Nephron (organoid): ENCODE measurements at regions not wholly inside any gene's neighbourhood (a gene's known extent, or its start where the extent isn't known, plus 50 kb on each side); places are given as distances from the start of the nearest gene placed in this dataset.

ENCODE experiments used
- H3K27ac Mint-ChIP-seq, 3 experiments: 2 replicates each; pipeline ENCODE4 v1.8.0; 2020; ENCODE audit warnings: mixed read lengths in 3 of 3, mild to moderate bottlenecking in 2 of 3, moderate library complexity in 1 of 3
- H3K27me3 Mint-ChIP-seq: 2 replicates; pipeline ENCODE4 v1.8.0; 2021; ENCODE audit warnings: low read depth, mild to moderate bottlenecking, moderate library complexity, mixed read lengths
- H3K36me3 Mint-ChIP-seq: 2 replicates; pipeline ENCODE4 v1.8.0; 2020; ENCODE audit warnings: low read depth, mixed read lengths
- H3K4me1 Mint-ChIP-seq: 2 replicates; pipeline ENCODE4 v1.8.0; 2020; ENCODE audit warnings: mixed read lengths
- H3K4me3 Mint-ChIP-seq, 3 experiments: 2 replicates each; pipeline ENCODE4 v1.8.0; 2020; ENCODE audit warnings: mild to moderate bottlenecking in 3 of 3, mixed read lengths in 3 of 3, moderate library complexity in 2 of 3
- H3K9me3 Mint-ChIP-seq: 2 replicates; pipeline ENCODE4 v1.8.0; 2020; ENCODE audit warnings: mixed read lengths
- CTCF ChIP-seq, 3 experiments: fragments of 200-600 bp; sonication (generic); IDR thresholded peaks; one replicate each; pipeline ENCODE4 v1.5.0; 2021; ENCODE audit warnings: antibody characterized with exemption in 3 of 3; ENCODE audit not compliant: unreplicated experiment in 3 of 3

- H3K27me3 Mint-ChIP-seq = peaks cover 6% of the 10 kb centered on the region
- H3K36me3 Mint-ChIP-seq = no peaks in the 10 kb centered on the region
- no peaks in the 10 kb centered on the region for H3K4me1 Mint-ChIP-seq
- no peak overlapping the region for H3K27ac Mint-ChIP-seq
- no peak for TF ChIP-seq CTCF (IDR thresholded peaks at IDR 0.05; ENCODE audit: unreplicated experiment in 3 of 3)
- no peak overlapping the region for H3K4me3 Mint-ChIP-seq
- H3K9me3 Mint-ChIP-seq = peaks cover 14% of the 10 kb centered on the region
Measured at GRCh38 chrX:42054256-42054655, 130.9 kb upstream of the CASK start.

GRCh38 chrX:42050345-42050744 is 127.0 kb upstream of the CASK start:
- peaks cover 3% of the 10 kb centered on the region for H3K27me3 Mint-ChIP-seq
- no peak for TF ChIP-seq CTCF (IDR thresholded peaks at IDR 0.05; ENCODE audit: unreplicated experiment in 3 of 3)
- no peak overlapping the region for H3K27ac Mint-ChIP-seq
- no peaks in the 10 kb centered on the region for H3K4me1 Mint-ChIP-seq
- peaks cover 18% of the 10 kb centered on the region for H3K9me3 Mint-ChIP-seq
- H3K36me3 Mint-ChIP-seq = no peaks in the 10 kb centered on the region
- H3K4me3 Mint-ChIP-seq = no peak overlapping the region

GRCh38 chrX:42047886-42048285 is 124.5 kb upstream of the CASK start:
- Mint-ChIP-seq H3K4me3 (no peak overlapping the region), H3K36me3 (no peaks in the 10 kb centered on the region), H3K27ac (no peak overlapping the region), H3K9me3 (peaks cover 18% of the 10 kb centered on the region), H3K4me1 (no peaks in the 10 kb centered on the region), H3K27me3 (peaks cover 3% of the 10 kb centered on the region)
- TF ChIP-seq CTCF (IDR thresholded peaks at IDR 0.05; ENCODE audit: unreplicated experiment in 3 of 3) = no peak

GRCh38 chrX:42028109-42028508 is 104.8 kb upstream of the CASK start:
- H3K27ac Mint-ChIP-seq = no peak overlapping the region
- H3K9me3 Mint-ChIP-seq = peaks cover 15% of the 10 kb centered on the region
- no peaks in the 10 kb centered on the region for H3K36me3 Mint-ChIP-seq
- no peak overlapping the region for H3K4me3 Mint-ChIP-seq
- no peak for TF ChIP-seq CTCF (IDR thresholded peaks at IDR 0.05; ENCODE audit: unreplicated experiment in 3 of 3)
- H3K4me1 Mint-ChIP-seq = no peaks in the 10 kb centered on the region
- H3K27me3 Mint-ChIP-seq = peaks cover 3% of the 10 kb centered on the region

GRCh38 chrX:42027367-42028000 is 104.1 kb upstream of the CASK start:
- no peak for TF ChIP-seq CTCF (IDR thresholded peaks at IDR 0.05; ENCODE audit: unreplicated experiment in 3 of 3)
- H3K27me3 Mint-ChIP-seq = peaks cover 3% of the 10 kb centered on the region
- peaks cover 9% of the 10 kb centered on the region for H3K9me3 Mint-ChIP-seq
- H3K4me3 Mint-ChIP-seq = no peak overlapping the region
- no peak overlapping the region for H3K27ac Mint-ChIP-seq
- no peaks in the 10 kb centered on the region for H3K36me3 Mint-ChIP-seq
- H3K4me1 Mint-ChIP-seq = no peaks in the 10 kb centered on the region

GRCh38 chrX:42025861-42026260 is 102.5 kb upstream of the CASK start:
- Mint-ChIP-seq H3K9me3 (peaks cover 6% of the 10 kb centered on the region), H3K4me1 (no peaks in the 10 kb centered on the region), H3K4me3 (no peak overlapping the region), H3K27ac (no peak overlapping the region), H3K27me3 (peaks cover 3% of the 10 kb centered on the region), H3K36me3 (no peaks in the 10 kb centered on the region)
- no peak for TF ChIP-seq CTCF (IDR thresholded peaks at IDR 0.05; ENCODE audit: unreplicated experiment in 3 of 3)
